A549 (cell line): ENCODE measurements at regions not wholly inside any gene's neighbourhood (a gene's known extent, or its start where the extent isn't known, plus 50 kb on each side); places are given as distances from the start of the nearest gene placed in this dataset.

Experiments used
- ATAC-seq, 2 experiments: fragments of 200-7000 bp in 1 of 2; fragments of >200 bp in 1 of 2; cut with Nextera tagmentation in 1 of 2; cut with Tn5 transposase in 1 of 2; 3 replicates each; pipeline versions ENCODE4 v1.8.0 to v1.9.1; 2018 to 2020; ENCODE audit warnings: mild to moderate bottlenecking in 1 of 2, moderate library complexity in 1 of 2
- CTCF ChIA-PET: fragments of 300-600 bp; sonication (Branson Sonifier 250); formaldehyde crosslinking; extraction: SDS; loops from one replicate; lab custom pipeline; 2021; ENCODE audit warnings: antibody characterized with exemption, inconsistent platforms; lab: Yijun Ruan, JAX
- POLR2A ChIA-PET: fragments of 350-600 bp; formaldehyde crosslinking; extraction: SDS; loops from one replicate; lab custom pipeline; 2021; ENCODE audit warnings: antibody characterized with exemption, inconsistent platforms; lab: Yijun Ruan, JAX
- DNase-seq, 2 experiments: peaks; one replicate each; pipeline versions ENCODE4 v3.0.0 to v3.0.0-alpha.2; 2011 to 2016; ENCODE audit warnings: low read depth in 1 of 2, low spot score in 1 of 2
- FAIRE-seq: peaks from 2 replicates; lab custom pipeline; 2011; peaks lifted over from hg19 to GRCh38; lab: Jason Lieb, UNC
- H3K27ac ChIP-seq, 2 experiments: fragments of >200 bp; sonication (Bioruptor Twin); formaldehyde crosslinking; 3 replicates each; pipeline ENCODE4 v1.5.1; 2016 to 2017
- H3K4me1 ChIP-seq: fragments of >200 bp; sonication (Bioruptor Twin); formaldehyde crosslinking; 3 replicates; pipeline ENCODE4 v1.6.1; 2016
- H3K4me2 ChIP-seq: fragments of >200 bp; sonication (Bioruptor Twin); formaldehyde crosslinking; 3 replicates; pipeline ENCODE4 v1.6.1; 2016
- H3K4me3 ChIP-seq: fragments of >200 bp; sonication (Bioruptor Twin); formaldehyde crosslinking; 3 replicates; pipeline ENCODE4 v1.5.1; 2016
- H3K9me3 ChIP-seq: fragments of >200 bp; sonication (Bioruptor Twin); formaldehyde crosslinking; 3 replicates; pipeline ENCODE4 v1.6.1; 2016
- BCL3 ChIP-seq: fragments of >200 bp; sonication (Bioruptor Twin); formaldehyde crosslinking; IDR thresholded peaks from 3 replicates; pipeline ENCODE4 v1.6.1; 2016
- CEBPB ChIP-seq, 2 experiments: fragments of >200 bp in 1 of 2; sonication (Bioruptor Twin) in 1 of 2; formaldehyde crosslinking in 1 of 2; IDR thresholded peaks; 2 replicates each; pipeline ENCODE4 v1.6.1; 2012 to 2016
- CHD2 ChIP-seq: fragments of 150-350 bp; IDR thresholded peaks from 2 replicates; pipeline ENCODE4 v1.6.1; 2014; ENCODE audit warnings: low read length; ENCODE audit not compliant: partially characterized antibody
- CTCF ChIP-seq: fragments of >200 bp; sonication (Bioruptor Twin); formaldehyde crosslinking; IDR thresholded peaks from 3 replicates; pipeline ENCODE4 v1.5.1; 2016
- E2F6 ChIP-seq: IDR thresholded peaks from 2 replicates; pipeline ENCODE4 v1.6.1; 2012; ENCODE audit warnings: low read depth, borderline replicate concordance
- EHF ChIP-seq: fragments of 250-450 bp; sonication (Bioruptor Pico); IDR thresholded peaks from 2 replicates; pipeline ENCODE4 v1.5.0; 2020; ENCODE audit warnings: mild to moderate bottlenecking
- ELK1 ChIP-seq: fragments of 150-350 bp; IDR thresholded peaks from 2 replicates; pipeline ENCODE4 v1.6.1; 2014; ENCODE audit warnings: low read depth, mild to moderate bottlenecking, low read length
- EP300 ChIP-seq, 2 experiments: fragments of >200 bp; sonication (Bioruptor Twin); formaldehyde crosslinking; IDR thresholded peaks; 2 replicates in 1 of 2; 3 replicates in 1 of 2; pipeline ENCODE4 v1.6.1; 2016 to 2017
- ESRRA ChIP-seq: fragments of 150-350 bp; IDR thresholded peaks from 2 replicates; pipeline ENCODE4 v1.6.1; 2014; ENCODE audit warnings: mild to moderate bottlenecking, low read length, borderline replicate concordance
- FOSL2 ChIP-seq, 2 experiments: fragments of 450-650 bp in 1 of 2; fragments of >200 bp in 1 of 2; sonication (Bioruptor Twin) in 1 of 2; formaldehyde crosslinking; IDR thresholded peaks; 2 replicates each; pipeline versions ENCODE4 v1.5.0 to v1.6.1; 2016 to 2020; ENCODE audit warnings: mild to moderate bottlenecking in 1 of 2, moderate library complexity in 1 of 2
- FOXS1 ChIP-seq: fragments of 250-450 bp; sonication (Bioruptor Pico); IDR thresholded peaks from 2 replicates; pipeline ENCODE4 v1.5.0; 2020; ENCODE audit warnings: mild to moderate bottlenecking, moderate library complexity
- HDAC2 ChIP-seq: fragments of 200-600 bp; sonication (generic); IDR thresholded peaks from 2 replicates; pipeline ENCODE4 v1.6.1; 2016
- HMGXB4 ChIP-seq: fragments of 250-450 bp; sonication (Bioruptor Pico); IDR thresholded peaks from 2 replicates; pipeline ENCODE4 v1.5.0; 2021; ENCODE audit warnings: mild to moderate bottlenecking, moderate library complexity, borderline replicate concordance
- HOXA7 ChIP-seq: fragments of 250-450 bp; sonication (Bioruptor Pico); IDR thresholded peaks from 2 replicates; pipeline ENCODE4 v1.5.0; 2020; ENCODE audit warnings: mild to moderate bottlenecking, moderate library complexity
- JUNB ChIP-seq: fragments of >200 bp; sonication (Bioruptor Twin); formaldehyde crosslinking; IDR thresholded peaks from 2 replicates; pipeline ENCODE4 v1.6.1; 2016
- KDM5A ChIP-seq: fragments of 200-600 bp; sonication (generic); IDR thresholded peaks from 2 replicates; pipeline ENCODE4 v1.6.1; 2016; ENCODE audit warnings: antibody characterized with exemption, mild to moderate bottlenecking
- MYC ChIP-seq: IDR thresholded peaks from 2 replicates; pipeline ENCODE4 v1.6.1; 2012; ENCODE audit warnings: mild to moderate bottlenecking, inconsistent platforms, low read length, improper control_type of control experiment, borderline replicate concordance
- NR3C1 ChIP-seq: fragments of >200 bp; sonication (Bioruptor Twin); formaldehyde crosslinking; IDR thresholded peaks from 3 replicates; pipeline ENCODE4 v1.6.1; 2017
- PBX3 ChIP-seq: IDR thresholded peaks from 2 replicates; pipeline ENCODE4 v1.6.1; 2012
- RFX5 ChIP-seq: fragments of 450-650 bp; IDR thresholded peaks from 2 replicates; pipeline ENCODE4 v1.7.1; 2014; ENCODE audit warnings: antibody characterized with exemption, mild to moderate bottlenecking, moderate library complexity
- SREBF2 ChIP-seq: fragments of 450-650 bp; IDR thresholded peaks from 2 replicates; pipeline ENCODE4 v1.6.1; 2014; ENCODE audit warnings: mild to moderate bottlenecking, moderate library complexity
- ZC3H11A ChIP-seq: fragments of 450-650 bp; IDR thresholded peaks from 2 replicates; pipeline ENCODE4 v1.6.1; 2014; ENCODE audit warnings: antibody characterized with exemption, mild to moderate bottlenecking
- ZFP36 ChIP-seq: fragments of 450-650 bp; IDR thresholded peaks from 2 replicates; pipeline ENCODE4 v1.6.1; 2014; ENCODE audit warnings: borderline replicate concordance; ENCODE audit not compliant: partially characterized antibody
- ZSCAN20 ChIP-seq: fragments of 250-450 bp; sonication (Bioruptor Pico); IDR thresholded peaks from 2 replicates; pipeline ENCODE4 v1.8.0; 2022; ENCODE audit warnings: mild to moderate bottlenecking, moderate library complexity
- WGBS: methylation state at CpG from one replicate; pipeline ENCODE4 v1.1.6; 2017; ENCODE audit errors: missing lambda C conversion rate; 5-methylcytosine and 5-hydroxymethylcytosine counted together

- CTCF ChIA-PET: interaction anchor here (1.6 kb wide), 1 partner anchor 722 kb away, joined by 3 read pairs; no protein-coding TSS in a partner anchor
- POLR2A ChIA-PET: no interaction called here
- no peak overlapping the region for H3K4me2 ChIP-seq
- FAIRE-seq (no peak), ATAC-seq (no peak), DNase-seq (no peak)
- no peak for TF ChIP-seq PBX3
- no peak for TF ChIP-seq RFX5
- no peak for TF ChIP-seq FOSL2 (IDR thresholded peaks at IDR 0.05)
- TF ChIP-seq FOSL2 (CRISPR knock-in tag; IDR thresholded peaks at IDR 0.05): no peak
- no peak for TF ChIP-seq ZC3H11A
- no peak for TF ChIP-seq KDM5A
- TF ChIP-seq HOXA7 (CRISPR knock-in tag): no peak
- no peak for TF ChIP-seq JUNB
- no peak for TF ChIP-seq E2F6
- no peak for TF ChIP-seq EP300 (IDR thresholded peaks at IDR 0.05)
- TF ChIP-seq FOXS1 (CRISPR knock-in tag): no peak
- no peak for TF ChIP-seq ESRRA
- TF ChIP-seq HDAC2: no peak
- 88% methylated on average over 2 of the region's 2 CpGs for WGBS
- H3K4me3 ChIP-seq: no peak overlapping the region
- no peaks in the 10 kb centered on the region for H3K9me3 ChIP-seq
- H3K27ac ChIP-seq: no peak overlapping the region
- peaks cover 18% of the 10 kb centered on the region for H3K4me1 ChIP-seq
These were observed 194.0 kb downstream of the NRIP1 start for GRCh38 chr21:14870853-14871149.

- Histone ChIP-seq H3K9me3 (no peaks in the 10 kb centered on the region), H3K4me1 (peaks cover 14% of the 10 kb centered on the region; the same call in 2 of the 3 replicates), H3K4me3 (no peak overlapping the region), H3K27ac (0 out of 6 replicates have a peak overlapping the region, but pooled peaks of 1 of the 2 experiments have one; percentile 26), H3K4me2 (no peak overlapping the region)
- POLR2A ChIA-PET: no interaction called here
- FAIRE-seq (no peak), DNase-seq (no peak), ATAC-seq (no peak)
- WGBS: 85% methylated on average over 5 of the region's 5 CpGs
- CTCF ChIA-PET: interaction anchor here (1.6 kb wide), 1 partner anchor 723 kb away, joined by 3 read pairs; no protein-coding TSS in a partner anchor
- no peak for TF ChIP-seq CEBPB (IDR thresholded peaks at IDR 0.05)
- TF ChIP-seq EP300 (IDR thresholded peaks at IDR 0.05): no peak
- no peak for TF ChIP-seq SREBF2
- no peak for TF ChIP-seq MYC
- TF ChIP-seq HMGXB4 (CRISPR knock-in tag): no peak
- TF ChIP-seq ZSCAN20 (CRISPR knock-in tag): no peak
- TF ChIP-seq EHF: no peak
- TF ChIP-seq BCL3: no peak
- TF ChIP-seq E2F6: no peak
- TF ChIP-seq KDM5A: no peak
- no peak for TF ChIP-seq JUNB
- TF ChIP-seq CHD2: no peak
- TF ChIP-seq HOXA7 (CRISPR knock-in tag): no peak
- no peak for TF ChIP-seq CTCF
- no peak for TF ChIP-seq ELK1
- no peak for TF ChIP-seq NR3C1
- no peak for TF ChIP-seq ZFP36
These were observed 194.6 kb downstream of the NRIP1 start for GRCh38 chr21:14869984-14870852.
